ENCODE measurements at regions not wholly inside any gene's neighbourhood (a gene's known extent, or its start where the extent isn't known, plus 50 kb on each side); places are given as distances from the start of the nearest gene placed in this dataset.

- H3K4ac ChIP-seq (replicated peaks; ENCODE audit: insufficient read length, low read depth, low read length), result no peak overlapping the region
- no peak overlapping the region for H2BK20ac ChIP-seq (ENCODE audit: low read length)
- POLR2A ChIA-PET (ENCODE audit: partially characterized antibody), result no interaction called here
- H3K56ac ChIP-seq (replicated peaks; ENCODE audit: insufficient read length, low read depth, low read length), result no peak overlapping the region
- CTCF ChIA-PET (ENCODE audit: partially characterized antibody), result interaction anchor here (1.8 kb wide), 1 partner anchor 145 kb away, joined by 3 read pairs; no protein-coding TSS in a partner anchor
- no peak for DNase-seq (ENCODE audit: low read depth in 1 of 2, low spot score in 2 of 2)
- WGBS, 2 experiments (ENCODE audit: extremely low coverage in 1 of 2, insufficient coverage in 1 of 2, insufficient read length in 1 of 2, insufficient replicate concordance in 2 of 2, low coverage in 1 of 2, low lambda C conversion rate in 2 of 2, missing lambda C conversion rate in 1 of 2), result 87% methylated on average over 1 of the region's 1 CpG; no CpG with 5 or more reads in 1 of the 2 experiments
- no peak overlapping the region for H4K8ac ChIP-seq (ENCODE audit: extremely low read depth, insufficient read depth, low read length)
- FAIRE-seq, result no peak
- H2BK12ac ChIP-seq (ENCODE audit: low read depth, low read length), result no peak overlapping the region
- H3K9ac ChIP-seq (replicated peaks in 1 of 4; ENCODE audit: extremely low read depth in 1 of 4, low read depth in 3 of 4, low read length in 3 of 4), result no peak overlapping the region
- no peaks in the 10 kb centered on the region for H3K79me2 ChIP-seq (ENCODE audit: control insufficient read depth in 1 of 2, insufficient read depth in 2 of 2, low read length in 2 of 2)
- no peak overlapping the region for H3K27ac ChIP-seq (ENCODE audit: low read depth, low read length)
- no peaks in the 10 kb centered on the region for H3K23me2 ChIP-seq (ENCODE audit: low read depth, low read length)
- H2BK5ac ChIP-seq (ENCODE audit: low read depth, low read length), result no peak overlapping the region
- H2AK5ac ChIP-seq (ENCODE audit: low read depth, low read length), result no peak overlapping the region
- no peak overlapping the region for H2BK120ac ChIP-seq (replicated peaks; ENCODE audit: low read depth, low read length)
- no peak overlapping the region for H3K14ac ChIP-seq (ENCODE audit: insufficient read length)
- no peaks in the 10 kb centered on the region for H4K20me1 ChIP-seq (replicated peaks in 1 of 2; ENCODE audit: control insufficient read depth in 1 of 2, insufficient read depth in 2 of 2, low read length in 2 of 2)
- H3K4me2 ChIP-seq (ENCODE audit: insufficient read depth in 1 of 2, low read depth in 2 of 2, low read length in 2 of 2), result no peak overlapping the region
- no peaks in the 10 kb centered on the region; a peak in 1 of 4 replicates for H3K9me3 ChIP-seq (ENCODE audit: insufficient read depth in 2 of 2, low read depth in 1 of 2, low read length in 1 of 2)
- no peaks in the 10 kb centered on the region for H3K36me3 ChIP-seq (ENCODE audit: control insufficient read depth in 2 of 4, insufficient read depth in 4 of 4, low read length in 3 of 4)
- no peak overlapping the region for H2AFZ ChIP-seq (ENCODE audit: low read length)
- no peak overlapping the region for H3K23ac ChIP-seq (ENCODE audit: insufficient read length)
- H3K18ac ChIP-seq (ENCODE audit: extremely low read depth, low read length), result no peak overlapping the region
- no peak overlapping the region for H4K91ac ChIP-seq (replicated peaks; ENCODE audit: insufficient read length, low read length)
- no peak overlapping the region for H3K4me3 ChIP-seq (ENCODE audit: extremely low read depth in 1 of 4, insufficient read depth in 2 of 4, low read depth in 3 of 4, low read length in 4 of 4)
- no peaks in the 10 kb centered on the region for H3K79me1 ChIP-seq (ENCODE audit: low read depth, low read length)
- no peaks in the 10 kb centered on the region for H3K27me3 ChIP-seq (replicated peaks in 1 of 4; ENCODE audit: control insufficient read depth in 3 of 4, extremely low read depth in 1 of 4, insufficient read depth in 3 of 4, low read length in 3 of 4)
- H2BK15ac ChIP-seq (ENCODE audit: low read length), result no peak overlapping the region
- H4K5ac ChIP-seq (ENCODE audit: insufficient read length, low read depth, low read length), result no peak overlapping the region
- no peaks in the 10 kb centered on the region for H3K4me1 ChIP-seq (replicated peaks in 1 of 4; ENCODE audit: control insufficient read depth in 3 of 4, insufficient read depth in 4 of 4, low read length in 3 of 4)
- TF ChIP-seq TAF7 (optimal IDR thresholded peaks at IDR 0.05; ENCODE audit: borderline replicate concordance, low read depth, low read length) (no peak), SIRT6 (IDR thresholded peaks at IDR 0.05; ENCODE audit: low read length) (no peak), RNF2 (IDR thresholded peaks at IDR 0.05; ENCODE audit: borderline replicate concordance, low read depth, low read length, missing control alignments, poor library complexity, severe bottlenecking) (no peak), EGR1 (IDR thresholded peaks at IDR 0.05; ENCODE audit: borderline replicate concordance, low read depth, low read length) (no peak), POU5F1 (IDR thresholded peaks at IDR 0.05; ENCODE audit: low read depth, low read length) (no peak), FOSL1 (IDR thresholded peaks at IDR 0.05; ENCODE audit: insufficient read depth, low read depth, low read length) (no peak), ATF3 (IDR thresholded peaks at IDR 0.05; ENCODE audit: insufficient read depth, low read depth, low read length) (no peak), ZNF274 (IDR thresholded peaks at IDR 0.05; ENCODE audit: borderline replicate concordance, extremely low read depth, low read length) (no peak), CBX5 (IDR thresholded peaks at IDR 0.05; ENCODE audit: low read depth, low read length) (no peak), CREB1 (IDR thresholded peaks at IDR 0.05) (no peak)
Measured at GRCh38 chr1:51048021-51048420, 54.0 kb upstream of the C1orf185 start.

Measured in H1 (cell line).